K562 (cell line): ENCODE measurements at regions not wholly inside any gene's neighbourhood (a gene's known extent, or its start where the extent isn't known, plus 50 kb on each side); places are given as distances from the start of the nearest gene placed in this dataset.

ENCODE experiments used
- ATF7 ChIP-seq: fragments of 450-650 bp; IDR thresholded peaks from 2 replicates; pipeline ENCODE4 v1.7.1; 2014; ENCODE audit warnings: mild to moderate bottlenecking, moderate library complexity
- CTBP1 ChIP-seq: fragments of 450-650 bp; IDR thresholded peaks from 2 replicates; pipeline ENCODE4 v1.6.1; 2016; ENCODE audit warnings: borderline replicate concordance
- E2F1 ChIP-seq: sonication (generic); formaldehyde crosslinking; IDR thresholded peaks from 2 replicates; pipeline ENCODE4 v1.8.1; 2023; ENCODE audit warnings: mild to moderate bottlenecking, missing genetic modification reagents, moderate library complexity
- ESRRA ChIP-seq: fragments of 450-650 bp; IDR thresholded peaks from 2 replicates; pipeline ENCODE4 v1.6.1; 2014; ENCODE audit warnings: low read depth, mild to moderate bottlenecking, moderate library complexity, borderline replicate concordance
- FOXP4 ChIP-seq: sonication (generic); formaldehyde crosslinking; IDR thresholded peaks from 2 replicates; pipeline ENCODE4 v1.8.0; 2022; ENCODE audit warnings: mild to moderate bottlenecking, missing genetic modification reagents, borderline replicate concordance
- HDAC3 ChIP-seq: fragments of 450-650 bp; IDR thresholded peaks from 2 replicates; pipeline ENCODE4 v1.6.1; 2018; ENCODE audit warnings: borderline replicate concordance, mild to moderate bottlenecking, moderate library complexity; ENCODE audit not compliant: partially characterized antibody
- JUNB ChIP-seq: fragments of 450-650 bp; formaldehyde crosslinking; conservative IDR thresholded peaks from 2 replicates; pipeline ENCODE4 v1.4.0; 2020; ENCODE audit warnings: mild to moderate bottlenecking
- JUND ChIP-seq, 2 experiments: IDR thresholded peaks; 2 replicates in 1 of 2; 3 replicates in 1 of 2; pipeline ENCODE4 v1.6.1; 2011; ENCODE audit warnings: borderline replicate concordance in 2 of 2, low read depth in 2 of 2, low read length in 2 of 2, improper control_type of control experiment in 1 of 2, missing biosample characterization in 1 of 2, missing genetic modification characterization in 1 of 2, missing genetic modification reagents in 1 of 2
- NUFIP1 ChIP-seq: fragments of 450-650 bp; IDR thresholded peaks from 2 replicates; pipeline ENCODE4 v1.6.1; 2018; ENCODE audit not compliant: partially characterized antibody
- POLR2AphosphoS2 ChIP-seq: IDR thresholded peaks from 2 replicates; pipeline ENCODE4 v1.6.1; 2012; ENCODE audit warnings: low read length, improper control_type of control experiment
- RFX7 ChIP-seq: fragments of 250-450 bp; sonication (Bioruptor Pico); IDR thresholded peaks from 2 replicates; pipeline ENCODE4 v1.5.1; 2021; ENCODE audit warnings: mild to moderate bottlenecking
- SIN3B ChIP-seq: fragments of 450-650 bp; IDR thresholded peaks from 2 replicates; pipeline ENCODE4 v1.6.1; 2017; ENCODE audit warnings: low read depth, mild to moderate bottlenecking, moderate library complexity
- SIRT6 ChIP-seq: IDR thresholded peaks from one replicate; pipeline ENCODE4 v1.6.1; 2012; ENCODE audit warnings: low read depth, mild to moderate bottlenecking, control low read depth, inconsistent platforms, low read length, moderate library complexity
- TAL1 ChIP-seq: fragments of 450-650 bp; IDR thresholded peaks from 2 replicates; pipeline ENCODE4 v1.6.1; 2016; ENCODE audit warnings: mild to moderate bottlenecking
- TEAD4 ChIP-seq, 2 experiments: sonication (generic) in 1 of 2; formaldehyde crosslinking in 1 of 2; IDR thresholded peaks; 2 replicates each; pipeline versions ENCODE4 v1.6.1 to v1.8.0; 2012 to 2022; ENCODE audit warnings: borderline replicate concordance in 1 of 2, inconsistent platforms in 1 of 2, low read length in 1 of 2, mild to moderate bottlenecking in 1 of 2, missing genetic modification reagents in 1 of 2
- THRB ChIP-seq: fragments of 450-650 bp; formaldehyde crosslinking; conservative IDR thresholded peaks from 2 replicates; pipeline ENCODE4 v1.4.0; 2022; ENCODE audit warnings: mild to moderate bottlenecking, missing genetic modification characterization
- ZBTB12 ChIP-seq: fragments of 250-450 bp; sonication (Bioruptor Pico); IDR thresholded peaks from 2 replicates; pipeline ENCODE4 v1.4.0; 2020
- ZNF449 ChIP-seq: fragments of 250-450 bp; sonication (Bioruptor Pico); IDR thresholded peaks from 2 replicates; pipeline ENCODE4 v1.8.0; 2022; ENCODE audit warnings: moderate library complexity, mild to moderate bottlenecking, inconsistent platforms
- ZNF699 ChIP-seq: fragments of 250-450 bp; sonication (Bioruptor Pico); IDR thresholded peaks from 2 replicates; pipeline ENCODE4 v1.8.0; 2021; ENCODE audit warnings: mild to moderate bottlenecking, moderate library complexity; ENCODE audit not compliant: insufficient replicate concordance
- ZNF780A ChIP-seq: fragments of 250-450 bp; sonication (Bioruptor Pico); IDR thresholded peaks from 2 replicates; pipeline ENCODE4 v1.5.0; 2021; ENCODE audit warnings: mild to moderate bottlenecking

GRCh38 chr14:21846227-21846885 is 172.7 kb upstream of the OR4E1 start (continued):
- TF ChIP-seq JUND (IDR thresholded peaks at IDR 0.05; ENCODE audit: borderline replicate concordance, low read depth, low read length) (peak; percentile 60), JUND (tag; IDR thresholded peaks at IDR 0.05; ENCODE audit: borderline replicate concordance, low read depth, low read length) (peak; percentile 57; the same call in 1 of the 3 replicates), TAL1 (no peak), JUNB (CRISPR knock-in tag) (peak; percentile 83), THRB (CRISPR knock-in tag) (no peak), SIN3B (no peak), ATF7 (peak; percentile 82), ZNF699 (CRISPR knock-in tag) (no peak), E2F1 (no peak), SIRT6 (no peak), NUFIP1 (no peak), ZBTB12 (CRISPR knock-in tag) (no peak), HDAC3 (no peak), ESRRA (no peak), FOXP4 (CRISPR knock-in tag) (no peak), ZNF449 (CRISPR knock-in tag) (no peak), ZNF780A (CRISPR knock-in tag) (no peak), CTBP1 (peak; percentile 56; the same call in 1 of the 2 replicates), RFX7 (CRISPR knock-in tag) (no peak), TEAD4 (IDR thresholded peaks at IDR 0.05; ENCODE audit: low read length) (no peak), TEAD4 (CRISPR knock-in tag; IDR thresholded peaks at IDR 0.05; ENCODE audit: borderline replicate concordance) (no peak), POLR2AphosphoS2 (no peak)
